Gastroesophageal sphincter (tissue), 3 donors: ENCODE measurements at regions not wholly inside any gene's neighbourhood (a gene's known extent, or its start where the extent isn't known, plus 50 kb on each side); places are given as distances from the start of the nearest gene placed in this dataset.

Source experiments
- CTCF ChIP-seq, 4 experiments: fragments of 200-600 bp in 2 of 4; fragments of 450-650 bp in 2 of 4; sonication (generic) in 1 of 4; IDR thresholded peaks; one replicate each; pipeline ENCODE4 v1.5.1; 2017 to 2019; ENCODE audit warnings: antibody characterized with exemption in 4 of 4, mild to moderate bottlenecking in 2 of 4, moderate library complexity in 2 of 4
- POLR2A ChIP-seq, 2 donors: fragments of 450-650 bp; IDR thresholded peaks; one replicate each; pipeline ENCODE4 v1.6.1; 2017; ENCODE audit warnings: antibody characterized with exemption in 2 of 2, mild to moderate bottlenecking in 2 of 2, moderate library complexity in 1 of 2

- no peak for TF ChIP-seq CTCF (IDR thresholded peaks at IDR 0.05)
- no peak for TF ChIP-seq POLR2A (IDR thresholded peaks at IDR 0.05)
Observed at GRCh38 chr18:64919971-64920570, 771.2 kb upstream of the LINC00305 start.
